ENCODE measurements at regions not wholly inside any gene's neighbourhood (a gene's known extent, or its start where the extent isn't known, plus 50 kb on each side); places are given as distances from the start of the nearest gene placed in this dataset.
"Not testable (repeated sequence)": the region's sequence is repeated elsewhere in the genome, so short reads cannot be mapped to it uniquely, and the experiment has no call there.

GRCh38 chr16:16940351-16940750 lies 530.4 kb downstream of the XYLT1 start:
- no peak for DNase-seq (ENCODE audit: low read depth)
- H3K4me3 ChIP-seq (ENCODE audit: low read depth, low read length) = no peak overlapping the region
- no peak for TF ChIP-seq CTCF (IDR thresholded peaks at IDR 0.05; ENCODE audit: insufficient read depth, low read depth, low read length, missing control alignments)

- not testable (repeated sequence) for DNase-seq (ENCODE audit: low read depth); H3K4me3 ChIP-seq (ENCODE audit: low read depth, low read length)
Measured at GRCh38 chr16:16942849-16943248, 527.9 kb downstream of the XYLT1 start.

GRCh38 chr16:16945207-16945606 lies 525.6 kb downstream of the XYLT1 start:
- no peak for DNase-seq (ENCODE audit: low read depth)
- H3K4me3 ChIP-seq (ENCODE audit: low read depth, low read length) = no peak overlapping the region
- no peak for TF ChIP-seq CTCF (IDR thresholded peaks at IDR 0.05; ENCODE audit: insufficient read depth, low read depth, low read length, missing control alignments)

GRCh38 chr16:16956376-16956775 lies 514.4 kb downstream of the XYLT1 start:
- no peak for TF ChIP-seq CTCF (IDR thresholded peaks at IDR 0.05; ENCODE audit: insufficient read depth, low read depth, low read length, missing control alignments)
- no peak for DNase-seq (ENCODE audit: low read depth)
- H3K4me3 ChIP-seq (ENCODE audit: low read depth, low read length) = no peak overlapping the region

- TF ChIP-seq CTCF (IDR thresholded peaks at IDR 0.05; ENCODE audit: insufficient read depth, low read depth, low read length, missing control alignments) = no peak
- DNase-seq (ENCODE audit: low read depth) = no peak
- no peak overlapping the region for H3K4me3 ChIP-seq (ENCODE audit: low read depth, low read length)
Measured at GRCh38 chr16:16960785-16961184, 510.0 kb downstream of the XYLT1 start.

GRCh38 chr16:16966439-16966838 lies 504.3 kb downstream of the XYLT1 start:
- H3K4me3 ChIP-seq (ENCODE audit: low read depth, low read length) = no peak overlapping the region
- DNase-seq (ENCODE audit: low read depth) = no peak
- no peak for TF ChIP-seq CTCF (IDR thresholded peaks at IDR 0.05; ENCODE audit: insufficient read depth, low read depth, low read length, missing control alignments)

GRCh38 chr16:16971042-16971441 lies 499.7 kb downstream of the XYLT1 start:
- DNase-seq (ENCODE audit: low read depth) = no peak

More at GRCh38 chr16:16971042-16971441, 499.7 kb downstream of the XYLT1 start:
- no peak overlapping the region for H3K4me3 ChIP-seq (ENCODE audit: low read depth, low read length)
- TF ChIP-seq CTCF (IDR thresholded peaks at IDR 0.05; ENCODE audit: insufficient read depth, low read depth, low read length, missing control alignments) = no peak

Data from GM12865 (cell line).